ENCODE measurements at regions not wholly inside any gene's neighbourhood (a gene's known extent, or its start where the extent isn't known, plus 50 kb on each side); places are given as distances from the start of the nearest gene placed in this dataset.

- TF ChIP-seq CTCF (IDR thresholded peaks at IDR 0.05; ENCODE audit: unreplicated experiment) = no peak
- Mint-ChIP-seq H3K36me3 (peaks cover 2% of the 10 kb centered on the region), H3K4me3 (no peak overlapping the region), H3K27ac (no peak overlapping the region), H3K9me3 (no peaks in the 10 kb centered on the region), H3K4me1 (peaks cover 43% of the 10 kb centered on the region), H3K27me3 (ENCODE audit: low read depth) (peaks cover 3% of the 10 kb centered on the region)
- DNase-seq (ENCODE audit: low spot score in 2 of 2, unreplicated experiment in 2 of 2) = no peak
These were observed 115.8 kb upstream of the ARHGEF3 start for GRCh38 chr3:56917361-56918110.

DNA sequence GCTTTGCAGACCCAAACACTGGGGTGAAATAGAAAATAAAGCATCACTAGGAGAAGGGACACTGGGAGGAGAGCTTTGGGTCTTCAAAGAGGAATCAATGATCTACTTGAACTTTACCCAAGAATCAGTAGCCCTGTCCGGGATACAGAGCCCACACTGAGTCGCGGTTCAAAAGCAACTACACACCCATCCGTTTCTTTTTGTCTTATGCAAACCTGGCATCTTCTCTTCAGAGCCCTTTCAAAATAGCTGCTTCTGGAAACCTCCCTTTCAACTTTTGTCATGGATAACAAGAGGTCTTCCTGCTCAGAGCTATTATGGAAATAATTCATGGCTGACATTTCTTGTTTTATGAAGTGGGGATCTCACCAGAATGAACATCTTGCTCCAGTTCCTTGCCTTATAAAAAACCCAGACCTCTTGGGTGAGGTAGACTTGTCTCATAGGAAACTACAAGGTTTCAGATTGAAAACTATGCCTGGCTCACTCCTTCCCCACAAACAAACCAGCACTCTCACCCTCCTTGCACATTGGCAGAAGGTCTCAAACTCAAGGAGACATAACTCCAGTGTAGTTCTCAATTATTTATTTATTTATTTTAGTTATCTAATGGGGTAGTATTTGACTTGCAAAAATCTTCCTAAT lies 115.1 kb upstream of the ARHGEF3 start:
- no peak for TF ChIP-seq CTCF (IDR thresholded peaks at IDR 0.05; ENCODE audit: unreplicated experiment)
- DNase-seq (ENCODE audit: low spot score in 2 of 2, unreplicated experiment in 2 of 2) = no peak
- Mint-ChIP-seq H3K4me1 (peaks cover 36% of the 10 kb centered on the region), H3K4me3 (no peak overlapping the region), H3K27me3 (ENCODE audit: low read depth) (peaks cover 3% of the 10 kb centered on the region), H3K27ac (no peak overlapping the region), H3K9me3 (no peaks in the 10 kb centered on the region), H3K36me3 (peaks cover 2% of the 10 kb centered on the region)

GRCh38 chr3:56915966-56916586 lies 114.3 kb upstream of the ARHGEF3 start:
- no peaks in the 10 kb centered on the region for H3K9me3 Mint-ChIP-seq
- H3K4me3 Mint-ChIP-seq = no peak overlapping the region
- H3K4me1 Mint-ChIP-seq = peaks cover 29% of the 10 kb centered on the region
- H3K27me3 Mint-ChIP-seq (ENCODE audit: low read depth) = peaks cover 3% of the 10 kb centered on the region
- H3K27ac Mint-ChIP-seq = peak overlapping the region; percentile 66
- no peak for DNase-seq (ENCODE audit: low spot score in 2 of 2, unreplicated experiment in 2 of 2)
- TF ChIP-seq CTCF (IDR thresholded peaks at IDR 0.05; ENCODE audit: unreplicated experiment) = no peak
- peaks cover 2% of the 10 kb centered on the region for H3K36me3 Mint-ChIP-seq

- Mint-ChIP-seq H3K4me3 (no peak overlapping the region), H3K27me3 (ENCODE audit: low read depth) (peaks cover 5% of the 10 kb centered on the region), H3K36me3 (peaks cover 2% of the 10 kb centered on the region), H3K27ac (no peak overlapping the region), H3K4me1 (peaks cover 29% of the 10 kb centered on the region), H3K9me3 (peaks cover 1% of the 10 kb centered on the region)
- TF ChIP-seq CTCF (IDR thresholded peaks at IDR 0.05; ENCODE audit: unreplicated experiment) = no peak
- no peak for DNase-seq (ENCODE audit: low spot score in 2 of 2, unreplicated experiment in 2 of 2)
These were observed 112.9 kb upstream of the ARHGEF3 start for GRCh38 chr3:56914646-56915045.

DNA sequence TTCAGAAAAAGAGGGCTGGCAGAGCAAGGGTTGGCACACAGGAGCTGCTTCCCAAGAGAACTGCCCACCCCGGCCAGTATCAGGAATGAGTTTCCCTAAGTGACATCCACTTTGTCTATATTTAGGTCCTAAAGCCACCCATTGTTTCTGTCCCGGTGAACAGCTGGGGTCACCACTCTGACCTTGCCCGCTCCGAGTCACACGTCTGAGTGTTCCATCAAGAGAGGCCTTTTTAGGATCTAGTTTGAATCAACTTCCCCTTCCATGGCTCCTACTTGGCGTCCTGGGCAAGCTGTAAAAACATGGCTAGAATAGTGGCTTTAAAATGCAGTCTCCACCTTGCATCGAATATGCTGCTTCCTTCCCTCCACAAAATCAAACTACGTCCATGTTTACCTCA lies 109.6 kb upstream of the ARHGEF3 start:
- peaks cover 3% of the 10 kb centered on the region for H3K9me3 Mint-ChIP-seq
- DNase-seq (ENCODE audit: low spot score in 2 of 2, unreplicated experiment in 2 of 2) = no peak
- H3K4me1 Mint-ChIP-seq = peaks cover 15% of the 10 kb centered on the region
- no peak for TF ChIP-seq CTCF (IDR thresholded peaks at IDR 0.05; ENCODE audit: unreplicated experiment)
- no peak overlapping the region for H3K4me3 Mint-ChIP-seq
- H3K27ac Mint-ChIP-seq = no peak overlapping the region
- peaks cover 3% of the 10 kb centered on the region for H3K27me3 Mint-ChIP-seq (ENCODE audit: low read depth)
- H3K36me3 Mint-ChIP-seq = peaks cover 2% of the 10 kb centered on the region
